PC-9 (cell line): ENCODE measurements at regions not wholly inside any gene's neighbourhood (a gene's known extent, or its start where the extent isn't known, plus 50 kb on each side); places are given as distances from the start of the nearest gene placed in this dataset.

Experiments used
- CTCF ChIP-seq: fragments of 200-600 bp; sonication (generic); conservative IDR thresholded peaks from 2 replicates; pipeline ENCODE4 v1.6.1; 2017; ENCODE audit warnings: mixed run types, antibody characterized with exemption, mild to moderate bottlenecking, moderate library complexity
- EZH2 ChIP-seq: fragments of 200-600 bp; sonication (generic); IDR thresholded peaks from 2 replicates; pipeline ENCODE4 v1.8.0; 2017; ENCODE audit warnings: antibody characterized with exemption, low read depth

- no peak for TF ChIP-seq CTCF
- no peak for TF ChIP-seq EZH2
Measured at GRCh38 chr11:116640641-116641402, 132.0 kb downstream of the BUD13 start.
